A549 (cell line): ENCODE measurements at regions not wholly inside any gene's neighbourhood (a gene's known extent, or its start where the extent isn't known, plus 50 kb on each side); places are given as distances from the start of the nearest gene placed in this dataset.

Experiments
- ATAC-seq, 2 experiments: fragments of 200-7000 bp in 1 of 2; fragments of >200 bp in 1 of 2; cut with Nextera tagmentation in 1 of 2; cut with Tn5 transposase in 1 of 2; 3 replicates each; pipeline versions ENCODE4 v1.8.0 to v1.9.1; 2018 to 2020; ENCODE audit warnings: mild to moderate bottlenecking in 1 of 2, moderate library complexity in 1 of 2
- CTCF ChIA-PET: fragments of 300-600 bp; sonication (Branson Sonifier 250); formaldehyde crosslinking; extraction: SDS; loops from one replicate; lab custom pipeline; 2021; ENCODE audit warnings: antibody characterized with exemption, inconsistent platforms; lab: Yijun Ruan, JAX
- POLR2A ChIA-PET: fragments of 350-600 bp; formaldehyde crosslinking; extraction: SDS; loops from one replicate; lab custom pipeline; 2021; ENCODE audit warnings: antibody characterized with exemption, inconsistent platforms; lab: Yijun Ruan, JAX
- DNase-seq, 2 experiments: peaks; one replicate each; pipeline versions ENCODE4 v3.0.0 to v3.0.0-alpha.2; 2011 to 2016; ENCODE audit warnings: low read depth in 1 of 2, low spot score in 1 of 2
- FAIRE-seq: peaks from 2 replicates; lab custom pipeline; 2011; peaks lifted over from hg19 to GRCh38; lab: Jason Lieb, UNC
- H3K27ac ChIP-seq, 2 experiments: fragments of >200 bp; sonication (Bioruptor Twin); formaldehyde crosslinking; 3 replicates each; pipeline ENCODE4 v1.5.1; 2016 to 2017
- H3K4me1 ChIP-seq: fragments of >200 bp; sonication (Bioruptor Twin); formaldehyde crosslinking; 3 replicates; pipeline ENCODE4 v1.6.1; 2016
- H3K4me2 ChIP-seq: fragments of >200 bp; sonication (Bioruptor Twin); formaldehyde crosslinking; 3 replicates; pipeline ENCODE4 v1.6.1; 2016
- H3K4me3 ChIP-seq: fragments of >200 bp; sonication (Bioruptor Twin); formaldehyde crosslinking; 3 replicates; pipeline ENCODE4 v1.5.1; 2016
- H3K9me3 ChIP-seq: fragments of >200 bp; sonication (Bioruptor Twin); formaldehyde crosslinking; 3 replicates; pipeline ENCODE4 v1.6.1; 2016
- BHLHE40 ChIP-seq: IDR thresholded peaks from 2 replicates; pipeline ENCODE4 v1.6.1; 2012; ENCODE audit warnings: low read depth, low read length, inconsistent platforms
- CTCF ChIP-seq: fragments of >200 bp; sonication (Bioruptor Twin); formaldehyde crosslinking; IDR thresholded peaks from 3 replicates; pipeline ENCODE4 v1.5.1; 2016
- ESRRA ChIP-seq: fragments of 150-350 bp; IDR thresholded peaks from 2 replicates; pipeline ENCODE4 v1.6.1; 2014; ENCODE audit warnings: mild to moderate bottlenecking, low read length, borderline replicate concordance
- FOSB ChIP-seq: fragments of 250-450 bp; sonication (Bioruptor Pico); IDR thresholded peaks from 2 replicates; pipeline ENCODE4 v1.5.0; 2020; ENCODE audit warnings: mild to moderate bottlenecking, moderate library complexity
- FOSL2 ChIP-seq, 2 experiments: fragments of 450-650 bp in 1 of 2; fragments of >200 bp in 1 of 2; sonication (Bioruptor Twin) in 1 of 2; formaldehyde crosslinking; IDR thresholded peaks; 2 replicates each; pipeline versions ENCODE4 v1.5.0 to v1.6.1; 2016 to 2020; ENCODE audit warnings: mild to moderate bottlenecking in 1 of 2, moderate library complexity in 1 of 2
- HMGXB4 ChIP-seq: fragments of 250-450 bp; sonication (Bioruptor Pico); IDR thresholded peaks from 2 replicates; pipeline ENCODE4 v1.5.0; 2021; ENCODE audit warnings: mild to moderate bottlenecking, moderate library complexity, borderline replicate concordance
- KDM1A ChIP-seq: fragments of 200-600 bp; sonication (generic); IDR thresholded peaks from 2 replicates; pipeline ENCODE4 v1.6.1; 2016; ENCODE audit warnings: low read depth, mild to moderate bottlenecking
- MAX ChIP-seq: IDR thresholded peaks from 2 replicates; pipeline ENCODE4 v1.6.1; 2012
- NFE2L2 ChIP-seq: fragments of 150-350 bp; conservative IDR thresholded peaks from 2 replicates; pipeline ENCODE4 v1.6.1; 2014; ENCODE audit warnings: low read length
- RAD21 ChIP-seq, 2 experiments: fragments of >200 bp in 1 of 2; sonication (Bioruptor Twin) in 1 of 2; formaldehyde crosslinking in 1 of 2; IDR thresholded peaks in 1 of 2; conservative IDR thresholded peaks in 1 of 2; 2 replicates in 1 of 2; 3 replicates in 1 of 2; pipeline ENCODE4 v1.6.1; 2012 to 2018; ENCODE audit warnings: inconsistent platforms in 1 of 2
- RARB ChIP-seq: fragments of 250-450 bp; sonication (Bioruptor Pico); IDR thresholded peaks from 2 replicates; pipeline ENCODE4 v1.8.0; 2021; ENCODE audit warnings: mild to moderate bottlenecking, moderate library complexity
- RCOR1 ChIP-seq: fragments of 150-350 bp; IDR thresholded peaks from 2 replicates; pipeline ENCODE4 v1.6.1; 2014; ENCODE audit warnings: antibody characterized with exemption, low read length, low read depth
- REST ChIP-seq: fragments of 200-600 bp; sonication (generic); IDR thresholded peaks from 2 replicates; pipeline ENCODE4 v1.6.1; 2016; ENCODE audit warnings: antibody characterized with exemption, mild to moderate bottlenecking, moderate library complexity
- RNF2 ChIP-seq: fragments of 200-600 bp; sonication (generic); IDR thresholded peaks from 2 replicates; pipeline ENCODE4 v1.6.1; 2016; ENCODE audit warnings: low read depth, mild to moderate bottlenecking, antibody characterized with exemption, moderate library complexity, borderline replicate concordance
- ZC3H11A ChIP-seq: fragments of 450-650 bp; IDR thresholded peaks from 2 replicates; pipeline ENCODE4 v1.6.1; 2014; ENCODE audit warnings: antibody characterized with exemption, mild to moderate bottlenecking
- ZFP36 ChIP-seq: fragments of 450-650 bp; IDR thresholded peaks from 2 replicates; pipeline ENCODE4 v1.6.1; 2014; ENCODE audit warnings: borderline replicate concordance; ENCODE audit not compliant: partially characterized antibody
- ZNF302 ChIP-seq: fragments of 250-450 bp; sonication (Bioruptor Pico); IDR thresholded peaks from 2 replicates; pipeline ENCODE4 v1.9.0; 2021; ENCODE audit warnings: inconsistent platforms, mild to moderate bottlenecking, moderate library complexity
- WGBS: methylation state at CpG from one replicate; pipeline ENCODE4 v1.1.6; 2017; ENCODE audit errors: missing lambda C conversion rate; 5-methylcytosine and 5-hydroxymethylcytosine counted together

GRCh38 chr14:98290596-98290995, 981.4 kb downstream of the BCL11B start:
- ATAC-seq = no peak
- FAIRE-seq = no peak
- CTCF ChIA-PET = no interaction called here
- Histone ChIP-seq H3K9me3 (no peaks in the 10 kb centered on the region), H3K4me2 (no peak overlapping the region), H3K27ac (no peak overlapping the region), H3K4me1 (no peaks in the 10 kb centered on the region), H3K4me3 (no peak overlapping the region)
- WGBS = 8% methylated on average over 4 of the region's 4 CpGs
- DNase-seq = no peak
- no peak for TF ChIP-seq KDM1A
- no peak for TF ChIP-seq CTCF
- TF ChIP-seq ZC3H11A = no peak
- POLR2A ChIA-PET = no interaction called here

- ChIA-PET POLR2A (no interaction called here), CTCF (no interaction called here)
- no peak for DNase-seq
- WGBS = 60% methylated on average over 2 of the region's 2 CpGs
- FAIRE-seq = no peak
- no peak for TF ChIP-seq ZC3H11A
- TF ChIP-seq FOSB (CRISPR knock-in tag) = no peak
- no peak for TF ChIP-seq ZNF302 (CRISPR knock-in tag)
- TF ChIP-seq NFE2L2 = no peak
- no peak for TF ChIP-seq ZFP36
- TF ChIP-seq MAX = no peak
- no peak for TF ChIP-seq RCOR1
- no peak for TF ChIP-seq BHLHE40
- no peak for TF ChIP-seq HMGXB4
- TF ChIP-seq ESRRA = no peak
- no peak for TF ChIP-seq RARB
- TF ChIP-seq REST = no peak
- TF ChIP-seq FOSL2 (IDR thresholded peaks at IDR 0.05) = no peak
- TF ChIP-seq FOSL2 (CRISPR knock-in tag; IDR thresholded peaks at IDR 0.05) = no peak
- H3K4me3 ChIP-seq = no peak overlapping the region
- H3K4me2 ChIP-seq = no peak overlapping the region
- ATAC-seq = no peak
- H3K4me1 ChIP-seq = no peaks in the 10 kb centered on the region
- no peaks in the 10 kb centered on the region for H3K9me3 ChIP-seq
- no peak overlapping the region for H3K27ac ChIP-seq
These were observed 979.8 kb downstream of the BCL11B start for GRCh38 chr14:98292191-98292590.

GRCh38 chr14:98293576-98293975, 978.4 kb downstream of the BCL11B start:
- Histone ChIP-seq H3K4me2 (no peak overlapping the region), H3K4me1 (no peaks in the 10 kb centered on the region), H3K4me3 (no peak overlapping the region), H3K9me3 (no peaks in the 10 kb centered on the region), H3K27ac (no peak overlapping the region)
- ATAC-seq (no peak), FAIRE-seq (no peak), DNase-seq (no peak)
- ChIA-PET POLR2A (no interaction called here), CTCF (interaction anchor here (1.0 kb wide), 1 partner anchor 13 kb away, joined by 3 read pairs; no protein-coding TSS in a partner anchor)
- TF ChIP-seq RNF2 (no peak), REST (no peak), RAD21 (conservative IDR thresholded peaks at IDR 0.05 in 1 of 2, IDR thresholded peaks at IDR 0.05 in 1 of 2) (no peak)
- WGBS = 57% methylated on average over 5 of the region's 5 CpGs
